ENCODE measurements at regions not wholly inside any gene's neighbourhood (a gene's known extent, or its start where the extent isn't known, plus 50 kb on each side); places are given as distances from the start of the nearest gene placed in this dataset.

DNA sequence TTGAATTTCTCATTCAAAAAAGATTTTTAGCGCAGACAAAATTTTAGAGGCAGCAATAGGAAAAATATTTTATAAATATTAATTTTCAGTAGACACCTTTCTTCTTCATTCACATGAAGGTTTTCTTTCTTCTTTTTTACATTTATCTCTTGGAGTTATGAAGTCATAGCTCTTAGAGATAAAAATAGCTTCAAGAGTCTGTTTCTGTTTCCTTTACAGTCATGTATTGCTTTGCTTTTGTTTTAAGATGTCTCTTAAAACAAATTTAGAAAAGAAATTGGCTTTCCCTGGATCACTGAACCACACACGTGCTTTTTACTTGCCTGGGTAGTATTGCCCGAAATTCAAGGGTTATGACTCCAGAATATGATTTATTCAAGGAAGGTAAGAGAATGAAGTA is 369.9 kb upstream of the LRRC7 start:
- no peak for DNase-seq
- intact Hi-C loops (cut with micrococcal nuclease; ENCODE audit: unreplicated experiment), result no loop called here
- Histone ChIP-seq H3K4me1 (no peaks in the 10 kb centered on the region), H3K36me3 (ENCODE audit: control insufficient read depth, insufficient read depth, low read length) (no peaks in the 10 kb centered on the region), H3K27me3 (replicated peaks; ENCODE audit: control insufficient read depth, insufficient read depth, low read length) (no peaks in the 10 kb centered on the region), H3K4me3 (ENCODE audit: low read depth, low read length) (no peak overlapping the region), H3K9me3 (no peaks in the 10 kb centered on the region)
- Mint-ChIP-seq H3K36me3 (ENCODE audit: insufficient read depth, unreplicated experiment) (no peaks in the 10 kb centered on the region), H3K9me3 (ENCODE audit: unreplicated experiment) (no peaks in the 10 kb centered on the region), H3K4me3 (ENCODE audit: unreplicated experiment) (no peak overlapping the region), H3K27ac (ENCODE audit: unreplicated experiment) (no peak overlapping the region), H3K27me3 (ENCODE audit: insufficient read depth, unreplicated experiment) (peaks cover 13% of the 10 kb centered on the region), H3K4me1 (ENCODE audit: low read depth, unreplicated experiment) (no peaks in the 10 kb centered on the region)
- ChIA-PET POLR2A (no interaction called here), CTCF (no interaction called here)
- TF ChIP-seq, protein P1, sequence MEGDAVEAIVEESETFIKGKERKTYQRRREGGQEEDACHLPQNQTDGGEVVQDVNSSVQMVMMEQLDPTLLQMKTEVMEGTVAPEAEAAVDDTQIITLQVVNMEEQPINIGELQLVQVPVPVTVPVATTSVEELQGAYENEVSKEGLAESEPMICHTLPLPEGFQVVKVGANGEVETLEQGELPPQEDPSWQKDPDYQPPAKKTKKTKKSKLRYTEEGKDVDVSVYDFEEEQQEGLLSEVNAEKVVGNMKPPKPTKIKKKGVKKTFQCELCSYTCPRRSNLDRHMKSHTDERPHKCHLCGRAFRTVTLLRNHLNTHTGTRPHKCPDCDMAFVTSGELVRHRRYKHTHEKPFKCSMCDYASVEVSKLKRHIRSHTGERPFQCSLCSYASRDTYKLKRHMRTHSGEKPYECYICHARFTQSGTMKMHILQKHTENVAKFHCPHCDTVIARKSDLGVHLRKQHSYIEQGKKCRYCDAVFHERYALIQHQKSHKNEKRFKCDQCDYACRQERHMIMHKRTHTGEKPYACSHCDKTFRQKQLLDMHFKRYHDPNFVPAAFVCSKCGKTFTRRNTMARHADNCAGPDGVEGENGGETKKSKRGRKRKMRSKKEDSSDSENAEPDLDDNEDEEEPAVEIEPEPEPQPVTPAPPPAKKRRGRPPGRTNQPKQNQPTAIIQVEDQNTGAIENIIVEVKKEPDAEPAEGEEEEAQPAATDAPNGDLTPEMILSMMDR (IDR thresholded peaks at IDR 0.05; ENCODE audit: insufficient read depth in 1 of 2, low read depth in 1 of 2, low read length in 1 of 2, severe bottlenecking in 1 of 2, unreplicated experiment in 1 of 2), result no peak
- BruUV-seq (replicated peaks), result no TSS peak

DNA sequence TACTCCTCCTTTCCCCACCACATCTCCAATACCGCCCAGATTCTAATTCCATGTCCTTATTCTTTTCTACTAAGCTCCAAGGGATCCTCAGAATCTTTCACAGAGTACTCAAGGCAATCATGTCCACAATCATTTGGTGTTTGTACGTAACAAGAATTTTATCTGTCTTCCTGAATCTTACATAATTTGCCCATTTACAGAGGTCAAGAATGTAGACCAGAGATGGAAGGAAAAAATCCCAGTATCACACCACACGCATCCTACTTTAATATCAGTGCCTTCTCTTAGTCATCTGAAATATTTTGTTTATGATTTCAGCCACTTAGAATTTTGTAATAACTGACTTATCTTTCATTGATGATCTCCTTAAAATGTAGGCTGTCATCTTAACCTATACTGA is 366.0 kb upstream of the LRRC7 start:
- no TSS peak for BruUV-seq (replicated peaks)
- ChIA-PET CTCF (no interaction called here), POLR2A (no interaction called here)
- TF ChIP-seq, protein P1 (IDR thresholded peaks at IDR 0.05; ENCODE audit: insufficient read depth in 1 of 2, low read depth in 1 of 2, low read length in 1 of 2, severe bottlenecking in 1 of 2, unreplicated experiment in 1 of 2), result no peak
- Histone ChIP-seq H3K4me1 (no peaks in the 10 kb centered on the region), H3K36me3 (ENCODE audit: control insufficient read depth, insufficient read depth, low read length) (no peaks in the 10 kb centered on the region), H3K27me3 (replicated peaks; ENCODE audit: control insufficient read depth, insufficient read depth, low read length) (no peaks in the 10 kb centered on the region), H3K9me3 (no peaks in the 10 kb centered on the region), H3K4me3 (ENCODE audit: low read depth, low read length) (no peak overlapping the region)
- Mint-ChIP-seq H3K4me3 (ENCODE audit: unreplicated experiment) (no peak overlapping the region), H3K27ac (ENCODE audit: unreplicated experiment) (no peak overlapping the region), H3K36me3 (ENCODE audit: insufficient read depth, unreplicated experiment) (no peaks in the 10 kb centered on the region), H3K27me3 (ENCODE audit: insufficient read depth, unreplicated experiment) (peaks cover 3% of the 10 kb centered on the region), H3K4me1 (ENCODE audit: low read depth, unreplicated experiment) (no peaks in the 10 kb centered on the region), H3K9me3 (ENCODE audit: unreplicated experiment) (no peaks in the 10 kb centered on the region)
- intact Hi-C loops (cut with micrococcal nuclease; ENCODE audit: unreplicated experiment), result no loop called here
- DNase-seq, result no peak

DNA sequence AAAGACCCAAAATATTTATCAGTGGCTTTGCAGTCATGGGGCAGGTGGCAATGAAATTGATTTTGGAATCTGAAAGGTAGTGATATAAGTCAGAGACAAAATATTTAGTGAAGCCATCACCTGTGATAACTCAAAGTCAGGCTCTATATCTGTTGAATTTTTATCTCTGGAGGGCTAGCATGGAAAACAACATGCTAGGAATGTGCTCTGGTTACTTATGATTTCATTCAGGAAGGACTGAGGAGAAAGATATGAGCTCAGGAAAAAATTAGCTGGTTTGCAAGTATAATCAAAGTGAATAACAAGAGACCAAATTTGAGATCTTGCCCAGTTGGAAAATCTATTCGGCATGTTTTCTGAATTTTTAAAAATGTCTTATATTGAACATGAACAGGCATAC is 364.6 kb upstream of the LRRC7 start:
- Histone ChIP-seq H3K9me3 (no peaks in the 10 kb centered on the region), H3K27me3 (replicated peaks; ENCODE audit: control insufficient read depth, insufficient read depth, low read length) (no peaks in the 10 kb centered on the region), H3K36me3 (ENCODE audit: control insufficient read depth, insufficient read depth, low read length) (no peaks in the 10 kb centered on the region), H3K4me3 (ENCODE audit: low read depth, low read length) (no peak overlapping the region), H3K4me1 (no peaks in the 10 kb centered on the region)
- CTCF ChIA-PET, result no interaction called here
- TF ChIP-seq, protein P1 (IDR thresholded peaks at IDR 0.05; ENCODE audit: insufficient read depth in 1 of 2, low read depth in 1 of 2, low read length in 1 of 2, severe bottlenecking in 1 of 2, unreplicated experiment in 1 of 2), result no peak
- Mint-ChIP-seq H3K27me3 (ENCODE audit: insufficient read depth, unreplicated experiment) (peaks cover 3% of the 10 kb centered on the region), H3K27ac (ENCODE audit: unreplicated experiment) (no peak overlapping the region), H3K9me3 (ENCODE audit: unreplicated experiment) (no peaks in the 10 kb centered on the region), H3K4me3 (ENCODE audit: unreplicated experiment) (no peak overlapping the region), H3K36me3 (ENCODE audit: insufficient read depth, unreplicated experiment) (no peaks in the 10 kb centered on the region), H3K4me1 (ENCODE audit: low read depth, unreplicated experiment) (no peaks in the 10 kb centered on the region)
- no peak for DNase-seq
- intact Hi-C loops (cut with micrococcal nuclease; ENCODE audit: unreplicated experiment), result no loop called here
- POLR2A ChIA-PET, result no interaction called here
- BruUV-seq (replicated peaks), result no TSS peak
